GM19463 (cell line): ENCODE measurements at regions not wholly inside any gene's neighbourhood (a gene's known extent, or its start where the extent isn't known, plus 50 kb on each side); places are given as distances from the start of the nearest gene placed in this dataset.

ENCODE experiments used
- ATAC-seq: cut with Tn5 transposase; IDR thresholded peaks from one replicate; pipeline ENCODE4 v1.9.1; 2021; ENCODE audit warnings: mild to moderate bottlenecking, moderate library complexity; ENCODE audit not compliant: unreplicated experiment

GRCh38 chr2:71823526-71823925 lies 324.1 kb downstream of the CYP26B1 start:
- no peak for ATAC-seq

- no peak for ATAC-seq
Observed at GRCh38 chr2:71822463-71822862, 325.2 kb downstream of the CYP26B1 start.

- no peak for ATAC-seq
Observed at GRCh38 chr2:71821856-71822255, 325.8 kb downstream of the CYP26B1 start.

GRCh38 chr2:71816815-71817214 lies 330.8 kb downstream of the CYP26B1 start:
- ATAC-seq = no peak

- ATAC-seq = no peak
Observed at GRCh38 chr2:71815701-71816474, 331.8 kb downstream of the CYP26B1 start.

- no peak for ATAC-seq
Observed at GRCh38 chr2:71814885-71815284, 332.8 kb downstream of the CYP26B1 start.

GRCh38 chr2:71813807-71814470 lies 333.7 kb downstream of the CYP26B1 start:
- no peak for ATAC-seq

- ATAC-seq = no peak
Observed at GRCh38 chr2:71813315-71813714, 334.3 kb downstream of the CYP26B1 start.

GRCh38 chr2:71812736-71813135 lies 334.9 kb downstream of the CYP26B1 start:
- no peak for ATAC-seq

GRCh38 chr2:71811726-71812125 lies 335.9 kb downstream of the CYP26B1 start:
- no peak for ATAC-seq

- no peak for ATAC-seq
Observed at GRCh38 chr2:71811157-71811556, 336.5 kb downstream of the CYP26B1 start.

GRCh38 chr2:71807581-71808451 lies 339.8 kb downstream of the CYP26B1 start:
- no peak for ATAC-seq

GRCh38 chr2:71806432-71806831 lies 341.2 kb downstream of the CYP26B1 start:
- no peak for ATAC-seq

GRCh38 chr2:71804281-71804751 lies 343.3 kb downstream of the CYP26B1 start:
- ATAC-seq = no peak

GRCh38 chr2:71803398-71803797 lies 344.3 kb downstream of the CYP26B1 start:
- no peak for ATAC-seq

GRCh38 chr2:71802556-71802955 lies 345.1 kb downstream of the CYP26B1 start:
- ATAC-seq = no peak

- no peak for ATAC-seq
Observed at GRCh38 chr2:71801969-71802368, 345.7 kb downstream of the CYP26B1 start.

GRCh38 chr2:71801556-71801955 lies 346.1 kb downstream of the CYP26B1 start:
- ATAC-seq = no peak

- no peak for ATAC-seq
Observed at GRCh38 chr2:71800851-71801250, 346.8 kb downstream of the CYP26B1 start.

GRCh38 chr2:71800106-71800809 lies 346.9 kb downstream of the DYSF start:
- ATAC-seq = no peak
